Esophagus (tissue), 2 donors: ENCODE measurements at regions not wholly inside any gene's neighbourhood (a gene's known extent, or its start where the extent isn't known, plus 50 kb on each side); places are given as distances from the start of the nearest gene placed in this dataset.

Experiments
- H3K27ac ChIP-seq, 2 donors: one replicate each; pipeline ENCODE4 v1.5.1; 2013; ENCODE audit warnings: low read depth in 2 of 2, mild to moderate bottlenecking in 2 of 2, inconsistent platforms in 1 of 2, low read length in 1 of 2, moderate library complexity in 1 of 2
- H3K27me3 ChIP-seq, 2 donors: one replicate each; pipeline ENCODE4 v1.6.1; 2013; ENCODE audit warnings: low read length in 2 of 2, control low read depth in 1 of 2, mild to moderate bottlenecking in 1 of 2; ENCODE audit not compliant: insufficient read depth in 2 of 2, control insufficient read depth in 1 of 2
- H3K36me3 ChIP-seq, 2 donors: one replicate each; pipeline ENCODE4 v1.6.1; 2013; ENCODE audit warnings: low read length in 1 of 2; ENCODE audit not compliant: control insufficient read depth in 2 of 2, insufficient read depth in 2 of 2
- H3K4me1 ChIP-seq, 2 donors: one replicate each; pipeline ENCODE4 v1.6.1; 2013; ENCODE audit warnings: low read length in 1 of 2; ENCODE audit not compliant: control insufficient read depth in 2 of 2, insufficient read depth in 2 of 2
- H3K4me3 ChIP-seq, 2 donors: one replicate each; pipeline ENCODE4 v1.5.1; 2013; ENCODE audit warnings: low read length in 2 of 2, mild to moderate bottlenecking in 2 of 2, low read depth in 1 of 2, moderate library complexity in 1 of 2
- H3K9me3 ChIP-seq, 2 donors: one replicate each; pipeline ENCODE4 v1.6.1; 2013; ENCODE audit warnings: mild to moderate bottlenecking in 2 of 2, low read depth in 1 of 2, low read length in 1 of 2, moderate library complexity in 1 of 2; ENCODE audit not compliant: control insufficient read depth in 2 of 2, insufficient read depth in 1 of 2
- WGBS, 2 donors: extraction: QIAGEN DNeasy Blood & Tissue Kit; methylation state at CpG; one replicate each; pipeline ENCODE4 v1.1.7; 2013; 5-methylcytosine and 5-hydroxymethylcytosine counted together
- donor health status: healthy with polysubstance abuse.
- donor health status: Bipolar disorder and iron deficiency.

GRCh38 chr5:171666815-171667214 lies 118.8 kb upstream of the SMIM23 start:
- Histone ChIP-seq H3K4me1 (peaks cover 0 to 5% of the 10 kb centered on the region in 2 donors), H3K27ac (no peak overlapping the region), H3K4me3 (no peak overlapping the region), H3K9me3 (no peaks in the 10 kb centered on the region), H3K36me3 (no peaks in the 10 kb centered on the region), H3K27me3 (no peaks in the 10 kb centered on the region)
- WGBS, 2 donors, result 86 to 88% methylated on average over 10 of the region's 10 CpGs

DNA sequence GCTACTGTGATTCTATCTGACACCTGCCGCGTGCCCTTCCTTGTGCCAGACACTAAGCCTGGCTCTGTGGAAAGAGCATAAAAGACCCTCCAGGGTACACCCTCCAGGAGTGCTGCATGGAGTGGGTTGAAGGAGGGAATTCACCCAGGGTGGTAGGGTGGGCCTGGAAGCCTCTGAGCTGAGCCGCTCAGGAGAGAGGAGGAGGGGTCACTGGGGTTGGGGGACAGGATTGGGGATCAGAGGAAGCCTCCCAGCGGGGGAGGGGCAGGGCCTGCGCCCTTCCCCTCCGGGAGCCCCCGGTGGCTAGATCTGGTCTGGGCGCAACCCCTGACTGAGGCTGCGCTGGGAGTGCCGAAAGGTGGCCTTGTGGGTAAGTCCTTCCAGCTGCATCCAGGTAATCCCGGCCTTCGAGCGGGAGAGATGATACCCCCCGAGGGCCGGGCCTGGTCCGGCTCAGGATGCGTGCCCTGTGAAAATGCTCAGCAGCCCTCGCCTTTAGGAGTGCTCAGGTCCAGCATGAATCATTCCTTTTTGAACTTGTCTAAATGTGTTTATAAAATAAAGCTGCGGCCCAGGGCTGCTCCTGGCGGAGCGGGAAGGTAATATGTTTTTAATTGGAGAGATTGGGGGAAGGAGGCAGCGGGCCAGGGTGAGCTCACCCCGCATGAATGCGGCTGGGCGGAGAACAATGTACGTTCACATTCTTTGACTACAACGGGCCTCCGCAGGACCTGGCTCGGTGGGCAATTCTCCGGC lies 118.1 kb upstream of the SMIM23 start:
- no peaks in the 10 kb centered on the region for H3K9me3 ChIP-seq
- no peak overlapping the region for H3K4me3 ChIP-seq
- no peaks in the 10 kb centered on the region for H3K36me3 ChIP-seq
- 32 to 33% methylated on average over 30 of the region's 30 CpGs for WGBS, 2 donors
- H3K27me3 ChIP-seq, result no peaks in the 10 kb centered on the region
- peaks cover 0 to 5% of the 10 kb centered on the region in 2 donors for H3K4me1 ChIP-seq
- H3K27ac ChIP-seq, result no peak overlapping the region

GRCh38 chr5:171668097-171668412 lies 117.6 kb upstream of the SMIM23 start:
- H3K4me1 ChIP-seq, result peaks cover 0 to 5% of the 10 kb centered on the region in 2 donors
- WGBS, 2 donors, result 44 to 56% methylated on average over 17 of the region's 17 CpGs
- no peak overlapping the region for H3K27ac ChIP-seq
- H3K9me3 ChIP-seq, result no peaks in the 10 kb centered on the region
- H3K27me3 ChIP-seq, result no peaks in the 10 kb centered on the region
- H3K4me3 ChIP-seq, result no peak overlapping the region
- no peaks in the 10 kb centered on the region for H3K36me3 ChIP-seq

- Histone ChIP-seq H3K27me3 (no peaks in the 10 kb centered on the region), H3K9me3 (no peaks in the 10 kb centered on the region), H3K4me1 (peaks cover 0 to 5% of the 10 kb centered on the region in 2 donors), H3K36me3 (no peaks in the 10 kb centered on the region), H3K27ac (no peak overlapping the region), H3K4me3 (no peak overlapping the region)
Measured at GRCh38 chr5:171669571-171669970, 116.0 kb upstream of the SMIM23 start.

- no peaks in the 10 kb centered on the region for H3K27me3 ChIP-seq
- no peaks in the 10 kb centered on the region for H3K9me3 ChIP-seq
- no peak overlapping the region for H3K4me3 ChIP-seq
- H3K4me1 ChIP-seq, result peaks cover 0 to under 1% of the 10 kb centered on the region in 2 donors
- 81 to 92% methylated on average over 6 of the region's 6 CpGs for WGBS, 2 donors
- H3K36me3 ChIP-seq, result no peaks in the 10 kb centered on the region
- no peak overlapping the region for H3K27ac ChIP-seq
Measured at GRCh38 chr5:171672556-171672955, 113.1 kb upstream of the SMIM23 start.

- Histone ChIP-seq H3K27me3 (no peaks in the 10 kb centered on the region), H3K4me3 (no peak overlapping the region), H3K9me3 (no peaks in the 10 kb centered on the region), H3K4me1 (no peaks in the 10 kb centered on the region), H3K27ac (no peak overlapping the region), H3K36me3 (no peaks in the 10 kb centered on the region)
- WGBS, 2 donors, result 59 to 67% methylated on average over 1 of the region's 1 CpG
Measured at GRCh38 chr5:171673328-171673727, 112.3 kb upstream of the SMIM23 start.

- Histone ChIP-seq H3K27me3 (no peaks in the 10 kb centered on the region), H3K27ac (no peak overlapping the region), H3K4me3 (no peak overlapping the region), H3K36me3 (no peaks in the 10 kb centered on the region), H3K4me1 (no peaks in the 10 kb centered on the region), H3K9me3 (no peaks in the 10 kb centered on the region)
Measured at GRCh38 chr5:171673840-171674239, 111.8 kb upstream of the SMIM23 start.

- no peak overlapping the region for H3K27ac ChIP-seq
- no peaks in the 10 kb centered on the region for H3K27me3 ChIP-seq
- no peak overlapping the region for H3K4me3 ChIP-seq
- H3K4me1 ChIP-seq, result peaks cover 0 to 2% of the 10 kb centered on the region in 2 donors
- no peaks in the 10 kb centered on the region for H3K9me3 ChIP-seq
- no peaks in the 10 kb centered on the region for H3K36me3 ChIP-seq
- 69 to 75% methylated on average over 2 of the region's 2 CpGs for WGBS, 2 donors
Measured at GRCh38 chr5:171675511-171675910, 110.1 kb upstream of the SMIM23 start.

GRCh38 chr5:171676286-171676944 lies 109.2 kb upstream of the SMIM23 start:
- Histone ChIP-seq H3K4me3 (no peak overlapping the region), H3K4me1 (peaks cover 0 to 2% of the 10 kb centered on the region in 2 donors), H3K36me3 (no peaks in the 10 kb centered on the region), H3K27me3 (no peaks in the 10 kb centered on the region), H3K27ac (no peak overlapping the region), H3K9me3 (no peaks in the 10 kb centered on the region)
- WGBS, 2 donors, result 66 to 72% methylated on average over 6 of the region's 6 CpGs

- Histone ChIP-seq H3K4me3 (no peak overlapping the region), H3K36me3 (no peaks in the 10 kb centered on the region), H3K9me3 (no peaks in the 10 kb centered on the region), H3K4me1 (peaks cover 0 to 2% of the 10 kb centered on the region in 2 donors), H3K27me3 (no peaks in the 10 kb centered on the region), H3K27ac (no peak overlapping the region)
- WGBS, 2 donors, result 59 to 72% methylated on average over 1 of the region's 1 CpG
Measured at GRCh38 chr5:171678646-171679045, 107.0 kb upstream of the SMIM23 start.
